ENCODE measurements at regions not wholly inside any gene's neighbourhood (a gene's known extent, or its start where the extent isn't known, plus 50 kb on each side); places are given as distances from the start of the nearest gene placed in this dataset.

GRCh38 chr21:33128538-33128937, 58.6 kb downstream of the OLIG1 start:
- WGBS, 2 donors = 22 to 48% methylated on average over 3 of the region's 3 CpGs
- H3K4me3 ChIP-seq = no peak overlapping the region
- no peak overlapping the region for H3K27ac ChIP-seq
- peaks cover 0 to 7% (median 0%) of the 10 kb centered on the region in 3 donors for H3K4me1 ChIP-seq
- H3K36me3 ChIP-seq = no peaks in the 10 kb centered on the region
- intact Hi-C loops (cut with DNase I) = no loop called here
- DNase-seq = no peak
- H3K9me3 ChIP-seq = no peaks in the 10 kb centered on the region
- no peak for TF ChIP-seq POLR2A (IDR thresholded peaks at IDR 0.05)
- TF ChIP-seq, protein P1, sequence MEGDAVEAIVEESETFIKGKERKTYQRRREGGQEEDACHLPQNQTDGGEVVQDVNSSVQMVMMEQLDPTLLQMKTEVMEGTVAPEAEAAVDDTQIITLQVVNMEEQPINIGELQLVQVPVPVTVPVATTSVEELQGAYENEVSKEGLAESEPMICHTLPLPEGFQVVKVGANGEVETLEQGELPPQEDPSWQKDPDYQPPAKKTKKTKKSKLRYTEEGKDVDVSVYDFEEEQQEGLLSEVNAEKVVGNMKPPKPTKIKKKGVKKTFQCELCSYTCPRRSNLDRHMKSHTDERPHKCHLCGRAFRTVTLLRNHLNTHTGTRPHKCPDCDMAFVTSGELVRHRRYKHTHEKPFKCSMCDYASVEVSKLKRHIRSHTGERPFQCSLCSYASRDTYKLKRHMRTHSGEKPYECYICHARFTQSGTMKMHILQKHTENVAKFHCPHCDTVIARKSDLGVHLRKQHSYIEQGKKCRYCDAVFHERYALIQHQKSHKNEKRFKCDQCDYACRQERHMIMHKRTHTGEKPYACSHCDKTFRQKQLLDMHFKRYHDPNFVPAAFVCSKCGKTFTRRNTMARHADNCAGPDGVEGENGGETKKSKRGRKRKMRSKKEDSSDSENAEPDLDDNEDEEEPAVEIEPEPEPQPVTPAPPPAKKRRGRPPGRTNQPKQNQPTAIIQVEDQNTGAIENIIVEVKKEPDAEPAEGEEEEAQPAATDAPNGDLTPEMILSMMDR (IDR thresholded peaks at IDR 0.05) = no peak
- H3K27me3 ChIP-seq = peaks cover 0 to 87% (median 2%) of the 10 kb centered on the region in 4 donors

GRCh38 chr21:33132054-33132453, 62.1 kb downstream of the OLIG1 start:
- intact Hi-C loops (cut with DNase I) = no loop called here
- 71 to 92% methylated on average over 3 of the region's 3 CpGs for WGBS, 2 donors
- H3K27me3 ChIP-seq = peaks cover 0 to 77% (median 2%) of the 10 kb centered on the region in 4 donors
- no peak overlapping the region for H3K27ac ChIP-seq
- H3K9me3 ChIP-seq = no peaks in the 10 kb centered on the region
- no peaks in the 10 kb centered on the region for H3K36me3 ChIP-seq
- no peak for DNase-seq
- no peak overlapping the region for H3K4me3 ChIP-seq
- peaks cover 0 to 5% (median 0%) of the 10 kb centered on the region in 3 donors for H3K4me1 ChIP-seq
- TF ChIP-seq POLR2A (IDR thresholded peaks at IDR 0.05) = no peak
- TF ChIP-seq, protein P1 (IDR thresholded peaks at IDR 0.05) = peak in 2 of 6 experiments; percentile 13 to 33

DNA sequence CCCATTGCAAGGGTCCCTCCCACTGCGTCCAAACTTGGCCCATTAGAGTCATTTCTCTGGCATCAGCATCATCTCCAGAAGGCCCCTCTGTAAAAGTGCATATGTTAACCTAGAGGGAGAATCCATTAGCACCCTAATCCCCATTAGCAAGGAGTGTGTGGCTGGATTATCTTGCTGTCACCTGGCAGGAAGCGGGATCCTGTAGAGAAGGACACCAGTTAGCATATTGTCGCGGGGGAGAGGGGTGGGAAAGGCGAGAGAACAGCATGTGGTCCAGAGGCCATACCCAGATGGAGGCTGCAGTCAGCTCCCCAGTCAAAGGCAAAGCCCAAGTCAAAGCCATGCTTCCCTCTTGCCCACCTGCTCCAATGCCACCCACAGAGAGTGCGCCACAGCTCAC, 64.0 kb downstream of the OLIG1 start:
- no peaks in the 10 kb centered on the region for H3K4me1 ChIP-seq
- H3K27me3 ChIP-seq = peaks cover 0 to 64% (median 2%) of the 10 kb centered on the region in 4 donors
- WGBS, 2 donors = 41 to 45% methylated on average over 4 to 5 of the region's 6 CpGs
- intact Hi-C loops (cut with DNase I) = no loop called here
- no peaks in the 10 kb centered on the region for H3K9me3 ChIP-seq
- no peaks in the 10 kb centered on the region for H3K36me3 ChIP-seq
- H3K27ac ChIP-seq = no peak overlapping the region
- H3K4me3 ChIP-seq = no peak overlapping the region
- no peak for TF ChIP-seq POLR2A (IDR thresholded peaks at IDR 0.05)
- TF ChIP-seq, protein P1 (IDR thresholded peaks at IDR 0.05) = no peak
- DNase-seq = no peak

GRCh38 chr21:33135925-33136324, 66.0 kb downstream of the OLIG1 start:
- Histone ChIP-seq H3K9me3 (no peaks in the 10 kb centered on the region), H3K4me1 (no peaks in the 10 kb centered on the region), H3K4me3 (no peak overlapping the region), H3K27me3 (peaks cover 0 to 64% (median 1%) of the 10 kb centered on the region in 4 donors), H3K36me3 (no peaks in the 10 kb centered on the region), H3K27ac (no peak overlapping the region)
- TF ChIP-seq POLR2A (IDR thresholded peaks at IDR 0.05) = no peak
- TF ChIP-seq, protein P1 (IDR thresholded peaks at IDR 0.05) = no peak
- DNase-seq = no peak
- 61 to 81% methylated on average over 8 of the region's 8 CpGs for WGBS, 2 donors
- intact Hi-C loops (cut with DNase I) = no loop called here

DNA sequence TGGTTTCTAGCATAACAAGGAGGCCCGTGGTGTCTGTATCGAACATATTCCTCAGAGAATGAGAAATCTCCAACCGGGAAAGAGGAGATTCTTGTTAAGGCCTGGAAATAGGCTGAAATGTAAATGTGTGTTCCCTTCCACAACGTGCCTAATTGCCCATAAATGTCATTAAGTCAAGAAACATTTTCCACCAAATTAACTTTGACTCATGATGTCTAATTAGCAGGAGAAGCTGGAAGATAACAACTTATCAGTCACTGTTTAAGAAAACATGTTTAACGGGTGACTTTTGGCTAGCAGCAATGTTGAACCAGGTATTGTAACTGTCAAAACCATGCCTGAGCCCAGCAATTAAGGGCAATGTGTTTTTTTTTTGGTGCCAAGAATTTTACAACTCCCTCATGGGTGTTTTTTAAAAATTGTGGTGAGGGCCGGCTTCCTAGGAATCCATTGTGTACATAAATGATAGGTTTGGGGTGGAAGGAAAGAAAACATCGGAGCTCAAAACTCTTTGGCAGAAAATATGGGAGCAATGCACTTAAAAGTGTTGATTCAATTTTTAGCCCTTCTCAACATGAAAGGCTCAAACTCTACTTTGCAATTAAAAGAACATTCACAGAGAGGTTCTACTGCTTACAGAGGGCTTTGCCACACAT, 67.0 kb downstream of the OLIG1 start:
- H3K27me3 ChIP-seq = peaks cover 0 to 64% (median 0%) of the 10 kb centered on the region in 4 donors
- no peak overlapping the region for H3K4me3 ChIP-seq
- 62 to 67% methylated on average over 7 of the region's 7 CpGs for WGBS, 2 donors
- no peak for TF ChIP-seq POLR2A (IDR thresholded peaks at IDR 0.05)
- TF ChIP-seq, protein P1 (IDR thresholded peaks at IDR 0.05) = no peak
- H3K27ac ChIP-seq = no peak overlapping the region
- intact Hi-C loops (cut with DNase I) = no loop called here
- H3K4me1 ChIP-seq = no peaks in the 10 kb centered on the region
- H3K9me3 ChIP-seq = no peaks in the 10 kb centered on the region
- DNase-seq = no peak
- H3K36me3 ChIP-seq = no peaks in the 10 kb centered on the region
